PC-3 (cell line): ENCODE measurements at regions not wholly inside any gene's neighbourhood (a gene's known extent, or its start where the extent isn't known, plus 50 kb on each side); places are given as distances from the start of the nearest gene placed in this dataset.

Experiments used
- ATAC-seq: fragments of 200-7000 bp; cut with Tn5 transposase; 2 replicates; pipeline ENCODE4 v1.9.1; 2020; ENCODE audit warnings: mild to moderate bottlenecking, moderate library complexity
- BruUV-seq: library from RNA; stranded (reverse); fragments of 400-500 nt; replicated peaks from 2 replicates; lab custom pipeline; 2021; lab: Mats Ljungman, UMichigan
- CTCF ChIA-PET: fragments of 300-600 bp; sonication (Branson Sonifier 250); formaldehyde crosslinking; loops from one replicate; lab custom pipeline; 2022; ENCODE audit warnings: antibody characterized with exemption; lab: Charles Lee
- POLR2A ChIA-PET: fragments of 300-600 bp; sonication (Branson Sonifier 250); formaldehyde crosslinking; loops from one replicate; lab custom pipeline; 2022; ENCODE audit warnings: antibody characterized with exemption; ENCODE audit not compliant: unreplicated experiment; lab: Charles Lee
- DNase-seq: peaks from one replicate; pipeline ENCODE4 v3.0.0-alpha.2; 2015
- H2AFZ ChIP-seq: fragments of 300-600 bp; sonication (generic); 2 replicates; pipeline ENCODE4 v1.6.0; 2016; ENCODE audit warnings: antibody characterized with exemption, low read length
- H3F3A ChIP-seq: fragments of 300-600 bp; sonication (generic); one replicate; pipeline ENCODE4 v1.6.0; 2017; ENCODE audit warnings: antibody characterized with exemption, low read length, control low read depth, mild to moderate bottlenecking; ENCODE audit not compliant: unreplicated experiment
- H3K27ac ChIP-seq: fragments of 300-600 bp; sonication (generic); 2 replicates; pipeline ENCODE4 v1.5.1; 2016; ENCODE audit warnings: mild to moderate bottlenecking, low read length
- H3K27me3 ChIP-seq: fragments of 300-600 bp; sonication (generic); 2 replicates; pipeline ENCODE4 v1.6.1; 2016; ENCODE audit warnings: low read length, mixed read lengths
- H3K36me3 ChIP-seq: fragments of 300-600 bp; sonication (generic); 2 replicates; pipeline ENCODE4 v1.6.1; 2016; ENCODE audit warnings: low read depth, mixed run types, low read length, mixed read lengths
- H3K4me1 ChIP-seq: fragments of 300-600 bp; sonication (generic); 2 replicates; pipeline ENCODE4 v1.5.1; 2016; ENCODE audit warnings: low read length; ENCODE audit not compliant: insufficient read depth
- H3K4me2 ChIP-seq: fragments of 300-600 bp; sonication (generic); 2 replicates; pipeline ENCODE4 v1.6.0; 2016; ENCODE audit warnings: low read length
- H3K4me3 ChIP-seq: fragments of 300-600 bp; sonication (generic); 2 replicates; pipeline ENCODE4 v1.5.1; 2016; ENCODE audit warnings: mild to moderate bottlenecking, low read length, mixed read lengths
- H3K79me2 ChIP-seq: fragments of 300-600 bp; sonication (generic); 2 replicates; pipeline ENCODE4 v1.6.1; 2017; ENCODE audit warnings: low read length, mixed read lengths
- H3K9ac ChIP-seq: fragments of 300-600 bp; sonication (generic); 2 replicates; pipeline ENCODE4 v1.6.0; 2016; ENCODE audit warnings: mild to moderate bottlenecking, low read length
- H3K9me2 ChIP-seq: fragments of 300-600 bp; sonication (generic); replicated peaks from 2 replicates; pipeline ENCODE4 v1.6.1; 2016; ENCODE audit warnings: mixed run types, low read length, mixed read lengths
- H3K9me3 ChIP-seq: fragments of 300-600 bp; sonication (generic); 2 replicates; pipeline ENCODE4 v1.6.1; 2016; ENCODE audit warnings: low read length, mixed read lengths
- H4K20me1 ChIP-seq: fragments of 300-600 bp; sonication (generic); 2 replicates; pipeline ENCODE4 v1.6.1; 2016; ENCODE audit warnings: low read length, mixed read lengths
- CTCF ChIP-seq: fragments of 300-600 bp; sonication (generic); conservative IDR thresholded peaks from 2 replicates; pipeline ENCODE4 v1.5.1; 2017; ENCODE audit warnings: antibody characterized with exemption, low read depth, mild to moderate bottlenecking, low read length
- EZH2 ChIP-seq: fragments of 300-600 bp; sonication (generic); IDR thresholded peaks from one replicate; pipeline ENCODE4 v1.6.1; 2017; ENCODE audit warnings: antibody characterized with exemption, mild to moderate bottlenecking, low read length; ENCODE audit not compliant: unreplicated experiment
- EZH2phosphoT487 ChIP-seq: fragments of 300-600 bp; sonication (generic); IDR thresholded peaks from 2 replicates; pipeline ENCODE4 v1.6.1; 2018; ENCODE audit warnings: mild to moderate bottlenecking, antibody characterized with exemption, low read length, borderline replicate concordance
- intact Hi-C: fragments of 100-400 bp; cut with micrococcal nuclease; formaldehyde crosslinking; loops from 2 replicates; pipeline ENCODE4 v1.9.0; 2023

- ChIA-PET CTCF (no interaction called here), POLR2A (no interaction called here)
- BruUV-seq, result no TSS peak
- Histone ChIP-seq H3K4me1 (no peaks in the 10 kb centered on the region), H3K4me3 (no peak overlapping the region), H3K4me2 (no peak overlapping the region), H3K79me2 (no peaks in the 10 kb centered on the region), H3K36me3 (no peaks in the 10 kb centered on the region), H3K9me2 (no peaks in the 10 kb centered on the region), H3K27ac (no peak overlapping the region), H3F3A (no peaks in the 10 kb centered on the region), H3K9me3 (no peaks in the 10 kb centered on the region), H3K27me3 (no peaks in the 10 kb centered on the region), H2AFZ (no peak overlapping the region), H4K20me1 (no peaks in the 10 kb centered on the region), H3K9ac (no peak overlapping the region)
- TF ChIP-seq CTCF (no peak), EZH2phosphoT487 (no peak), EZH2 (no peak)
- intact Hi-C loops, result no loop called here
- ATAC-seq, result no peak
- DNase-seq, result no peak
Measured at GRCh38 chr9:115482747-115483146, 364.8 kb upstream of the TNC start.

GRCh38 chr9:115492869-115493268 is 374.9 kb upstream of the TNC start:
- Histone ChIP-seq H3K9me3 (no peaks in the 10 kb centered on the region), H2AFZ (no peak overlapping the region), H3K4me1 (peaks cover 31% of the 10 kb centered on the region), H3F3A (no peaks in the 10 kb centered on the region), H3K27ac (no peak overlapping the region), H3K4me3 (no peak overlapping the region), H4K20me1 (no peaks in the 10 kb centered on the region), H3K9ac (no peak overlapping the region), H3K27me3 (no peaks in the 10 kb centered on the region), H3K79me2 (no peaks in the 10 kb centered on the region), H3K9me2 (no peaks in the 10 kb centered on the region), H3K36me3 (no peaks in the 10 kb centered on the region), H3K4me2 (no peak overlapping the region)
- no peak for TF ChIP-seq EZH2phosphoT487
- TF ChIP-seq EZH2, result no peak
- no peak for TF ChIP-seq CTCF
- CTCF ChIA-PET, result interaction anchor here (0.6 kb wide), 1 partner anchor 12 kb away, joined by 5 read pairs; no protein-coding TSS in a partner anchor
- POLR2A ChIA-PET, result no interaction called here
- intact Hi-C loops, result loop anchor here (10.0 kb wide), 1 partner anchor 118 kb away; no protein-coding TSS in a partner anchor
- BruUV-seq, result no TSS peak
- DNase-seq (no peak), ATAC-seq (no peak)

GRCh38 chr9:115494393-115494792 is 376.4 kb upstream of the TNC start:
- H4K20me1 ChIP-seq, result no peaks in the 10 kb centered on the region
- no peak overlapping the region for H2AFZ ChIP-seq
- no peaks in the 10 kb centered on the region for H3K9me2 ChIP-seq
- H3K4me3 ChIP-seq, result no peak overlapping the region
- H3K9ac ChIP-seq, result no peak overlapping the region
- H3K79me2 ChIP-seq, result no peaks in the 10 kb centered on the region
- no peaks in the 10 kb centered on the region for H3F3A ChIP-seq
- H3K27ac ChIP-seq, result no peak overlapping the region
- ATAC-seq, result no peak
- H3K9me3 ChIP-seq, result no peaks in the 10 kb centered on the region
- H3K4me2 ChIP-seq, result no peak overlapping the region
- ChIA-PET CTCF (no interaction called here), POLR2A (no interaction called here)
- H3K36me3 ChIP-seq, result no peaks in the 10 kb centered on the region
- no peaks in the 10 kb centered on the region for H3K27me3 ChIP-seq
- BruUV-seq, result no TSS peak
- DNase-seq, result peak; percentile 20
- intact Hi-C loops, result loop anchor here (10.0 kb wide), 1 partner anchor 120 kb away; no protein-coding TSS in a partner anchor
- TF ChIP-seq EZH2 (no peak), CTCF (no peak), EZH2phosphoT487 (no peak)
- peaks cover 43% of the 10 kb centered on the region for H3K4me1 ChIP-seq
